ENCODE measurements at regions not wholly inside any gene's neighbourhood (a gene's known extent, or its start where the extent isn't known, plus 50 kb on each side); places are given as distances from the start of the nearest gene placed in this dataset.

GRCh38 chr5:38032149-38032548 lies 192.3 kb upstream of the GDNF start:
- no peak for DNase-seq (ENCODE audit: low read depth in 2 of 2, low spot score in 1 of 2)

GRCh38 chr5:38031304-38031703 lies 191.5 kb upstream of the GDNF start:
- DNase-seq (ENCODE audit: low read depth in 2 of 2, low spot score in 1 of 2), result no peak

- no peak for DNase-seq (ENCODE audit: low read depth in 2 of 2, low spot score in 1 of 2)
Measured at GRCh38 chr5:38029397-38030065, 189.7 kb upstream of the GDNF start.

GRCh38 chr5:38023799-38024198 lies 184.0 kb upstream of the GDNF start:
- no peak for DNase-seq (ENCODE audit: low read depth in 2 of 2, low spot score in 1 of 2)

GRCh38 chr5:38023371-38023770 lies 183.5 kb upstream of the GDNF start:
- no peak for DNase-seq (ENCODE audit: low read depth in 2 of 2, low spot score in 1 of 2)

- no peak for DNase-seq (ENCODE audit: low read depth in 2 of 2, low spot score in 1 of 2)
Measured at GRCh38 chr5:38022631-38023030, 182.8 kb upstream of the GDNF start.

GRCh38 chr5:38018016-38018415 lies 178.2 kb upstream of the GDNF start:
- no peak for DNase-seq (ENCODE audit: low read depth in 2 of 2, low spot score in 1 of 2)

GRCh38 chr5:38013107-38013506 lies 173.3 kb upstream of the GDNF start:
- DNase-seq (ENCODE audit: low read depth in 2 of 2, low spot score in 1 of 2), result no peak

GRCh38 chr5:38011668-38012188 lies 171.9 kb upstream of the GDNF start:
- DNase-seq (ENCODE audit: low read depth in 2 of 2, low spot score in 1 of 2), result no peak

GRCh38 chr5:38009749-38010358 lies 170.0 kb upstream of the GDNF start:
- DNase-seq (ENCODE audit: low read depth in 2 of 2, low spot score in 1 of 2), result no peak

- DNase-seq (ENCODE audit: low read depth in 2 of 2, low spot score in 1 of 2), result no peak
Measured at GRCh38 chr5:38008198-38008597, 168.4 kb upstream of the GDNF start.

GRCh38 chr5:37999593-37999992 lies 159.8 kb upstream of the GDNF start:
- DNase-seq (ENCODE audit: low read depth in 2 of 2, low spot score in 1 of 2), result no peak

GRCh38 chr5:37996918-37997317 lies 157.1 kb upstream of the GDNF start:
- no peak for DNase-seq (ENCODE audit: low read depth in 2 of 2, low spot score in 1 of 2)

GRCh38 chr5:37994729-37995128 lies 154.9 kb upstream of the GDNF start:
- DNase-seq (ENCODE audit: low read depth in 2 of 2, low spot score in 1 of 2), result no peak

- DNase-seq (ENCODE audit: low read depth in 2 of 2, low spot score in 1 of 2), result no peak
Measured at GRCh38 chr5:37991301-37992299, 151.8 kb upstream of the GDNF start.

GRCh38 chr5:37989884-37990283 lies 150.0 kb upstream of the GDNF start:
- no peak for DNase-seq (ENCODE audit: low read depth in 2 of 2, low spot score in 1 of 2)

GRCh38 chr5:37988454-37989046 lies 148.7 kb upstream of the GDNF start:
- DNase-seq (ENCODE audit: low read depth in 2 of 2, low spot score in 1 of 2), result no peak

GRCh38 chr5:37984300-37984699 lies 144.5 kb upstream of the GDNF start:
- DNase-seq (ENCODE audit: low read depth in 2 of 2, low spot score in 1 of 2), result no peak

GRCh38 chr5:37983463-37983862 lies 143.6 kb upstream of the GDNF start:
- no peak for DNase-seq (ENCODE audit: low read depth in 2 of 2, low spot score in 1 of 2)

- no peak for DNase-seq (ENCODE audit: low read depth in 2 of 2, low spot score in 1 of 2)
Measured at GRCh38 chr5:37979559-37979958, 139.7 kb upstream of the GDNF start.

GRCh38 chr5:37975531-37975930 lies 135.7 kb upstream of the GDNF start:
- no peak for DNase-seq (ENCODE audit: low read depth in 2 of 2, low spot score in 1 of 2)
